OCI-LY3 (cell line): ENCODE measurements at regions not wholly inside any gene's neighbourhood (a gene's known extent, or its start where the extent isn't known, plus 50 kb on each side); places are given as distances from the start of the nearest gene placed in this dataset.

Experiments
- H2AFZ ChIP-seq: fragments of 200-600, 300-600 bp; shearing (Covaris generic); 2 replicates; pipeline ENCODE4 v1.6.0; 2014; ENCODE audit warnings: antibody characterized with exemption, low read depth, low read length
- H3K27ac ChIP-seq: fragments of 200-600, 300-600 bp; sonication (generic); 2 replicates; pipeline ENCODE4 v1.5.1; 2014; ENCODE audit warnings: mild to moderate bottlenecking, low read length, moderate library complexity, mixed read lengths
- H3K27me3 ChIP-seq: fragments of 200-600, 300-600 bp; sonication (generic); 2 replicates; pipeline ENCODE4 v1.6.1; 2014; ENCODE audit warnings: low read depth, low read length, mixed read lengths
- H3K36me3 ChIP-seq: fragments of 200-600, 300-600 bp; sonication (generic); replicated peaks from 2 replicates; pipeline ENCODE3; 2014; ENCODE audit warnings: low read depth, low read length, mixed read lengths
- H3K4me1 ChIP-seq: fragments of 300-600, 200-600 bp; sonication (generic); 2 replicates; pipeline ENCODE4 v1.6.1; 2014; ENCODE audit warnings: low read length, mixed read lengths
- H3K4me2 ChIP-seq: fragments of 200-600, 300-600 bp; sonication (generic); 2 replicates; pipeline ENCODE4 v1.6.1; 2014; ENCODE audit warnings: low read length, mixed read lengths
- H3K4me3 ChIP-seq: fragments of 300-600, 200-600 bp; sonication (generic); 2 replicates; pipeline ENCODE4 v1.5.1; 2014; ENCODE audit warnings: antibody characterized with exemption, mild to moderate bottlenecking, low read length, moderate library complexity
- H3K79me2 ChIP-seq: fragments of 300-600, 200-600 bp; shearing (Covaris generic); 2 replicates; pipeline ENCODE4 v1.6.1; 2014; ENCODE audit warnings: mild to moderate bottlenecking, low read length, mixed read lengths
- H3K9ac ChIP-seq: fragments of 300-600, 200-600 bp; shearing (Covaris generic); 2 replicates; pipeline ENCODE4 v1.6.0; 2014; ENCODE audit warnings: mild to moderate bottlenecking, low read length, moderate library complexity
- H3K9me3 ChIP-seq: fragments of 200-600, 300-600 bp; shearing (Covaris generic); 2 replicates; pipeline ENCODE4 v1.6.1; 2014; ENCODE audit warnings: low read length, mixed read lengths; ENCODE audit not compliant: insufficient read depth
- H4K20me1 ChIP-seq: fragments of 200-600, 300-600 bp; sonication (generic); 2 replicates; pipeline ENCODE4 v1.6.1; 2016; ENCODE audit warnings: low read length, mixed read lengths; ENCODE audit not compliant: insufficient read depth
- EZH2phosphoT487 ChIP-seq: fragments of 200-600 bp; shearing (Covaris generic); IDR thresholded peaks from 2 replicates; pipeline ENCODE4 v1.6.1; 2018; ENCODE audit warnings: antibody characterized with exemption, mixed run types, low read depth
- TF ChIP-seq, protein P1 (sequence below): fragments of 200-600, 300-600 bp; sonication (generic); IDR thresholded peaks from 2 replicates; pipeline ENCODE4 v1.5.1; 2014; ENCODE audit warnings: antibody characterized with exemption, low read length, low read depth

DNA sequence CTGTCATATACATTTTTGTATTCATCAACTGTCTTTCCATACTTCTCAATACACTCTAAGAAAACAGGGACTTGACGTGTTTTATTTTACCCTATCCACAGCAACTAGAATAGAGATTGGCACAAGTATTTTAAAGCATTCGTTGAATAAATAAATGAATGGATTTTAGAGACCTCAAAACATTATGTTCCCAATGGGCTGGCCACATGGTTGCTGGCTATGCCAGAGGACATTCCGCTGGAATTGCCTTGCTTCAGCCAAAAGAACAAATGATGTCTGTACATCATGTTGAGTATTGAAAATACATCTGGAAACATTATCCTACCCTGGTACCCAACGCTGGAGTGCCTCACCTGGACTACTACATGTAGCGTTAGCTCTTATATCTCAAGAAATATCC, 132.8 kb upstream of the RAP1B start:
- Histone ChIP-seq H3K79me2 (no peaks in the 10 kb centered on the region), H3K9me3 (no peaks in the 10 kb centered on the region), H4K20me1 (no peaks in the 10 kb centered on the region), H3K36me3 (no peaks in the 10 kb centered on the region), H3K4me3 (no peak overlapping the region), H3K9ac (no peak overlapping the region), H3K27ac (no peak overlapping the region), H3K27me3 (no peaks in the 10 kb centered on the region), H3K4me1 (no peaks in the 10 kb centered on the region), H2AFZ (no peak overlapping the region), H3K4me2 (no peak overlapping the region)
- TF ChIP-seq, protein P1, sequence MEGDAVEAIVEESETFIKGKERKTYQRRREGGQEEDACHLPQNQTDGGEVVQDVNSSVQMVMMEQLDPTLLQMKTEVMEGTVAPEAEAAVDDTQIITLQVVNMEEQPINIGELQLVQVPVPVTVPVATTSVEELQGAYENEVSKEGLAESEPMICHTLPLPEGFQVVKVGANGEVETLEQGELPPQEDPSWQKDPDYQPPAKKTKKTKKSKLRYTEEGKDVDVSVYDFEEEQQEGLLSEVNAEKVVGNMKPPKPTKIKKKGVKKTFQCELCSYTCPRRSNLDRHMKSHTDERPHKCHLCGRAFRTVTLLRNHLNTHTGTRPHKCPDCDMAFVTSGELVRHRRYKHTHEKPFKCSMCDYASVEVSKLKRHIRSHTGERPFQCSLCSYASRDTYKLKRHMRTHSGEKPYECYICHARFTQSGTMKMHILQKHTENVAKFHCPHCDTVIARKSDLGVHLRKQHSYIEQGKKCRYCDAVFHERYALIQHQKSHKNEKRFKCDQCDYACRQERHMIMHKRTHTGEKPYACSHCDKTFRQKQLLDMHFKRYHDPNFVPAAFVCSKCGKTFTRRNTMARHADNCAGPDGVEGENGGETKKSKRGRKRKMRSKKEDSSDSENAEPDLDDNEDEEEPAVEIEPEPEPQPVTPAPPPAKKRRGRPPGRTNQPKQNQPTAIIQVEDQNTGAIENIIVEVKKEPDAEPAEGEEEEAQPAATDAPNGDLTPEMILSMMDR = no peak
- TF ChIP-seq EZH2phosphoT487 = no peak

DNA sequence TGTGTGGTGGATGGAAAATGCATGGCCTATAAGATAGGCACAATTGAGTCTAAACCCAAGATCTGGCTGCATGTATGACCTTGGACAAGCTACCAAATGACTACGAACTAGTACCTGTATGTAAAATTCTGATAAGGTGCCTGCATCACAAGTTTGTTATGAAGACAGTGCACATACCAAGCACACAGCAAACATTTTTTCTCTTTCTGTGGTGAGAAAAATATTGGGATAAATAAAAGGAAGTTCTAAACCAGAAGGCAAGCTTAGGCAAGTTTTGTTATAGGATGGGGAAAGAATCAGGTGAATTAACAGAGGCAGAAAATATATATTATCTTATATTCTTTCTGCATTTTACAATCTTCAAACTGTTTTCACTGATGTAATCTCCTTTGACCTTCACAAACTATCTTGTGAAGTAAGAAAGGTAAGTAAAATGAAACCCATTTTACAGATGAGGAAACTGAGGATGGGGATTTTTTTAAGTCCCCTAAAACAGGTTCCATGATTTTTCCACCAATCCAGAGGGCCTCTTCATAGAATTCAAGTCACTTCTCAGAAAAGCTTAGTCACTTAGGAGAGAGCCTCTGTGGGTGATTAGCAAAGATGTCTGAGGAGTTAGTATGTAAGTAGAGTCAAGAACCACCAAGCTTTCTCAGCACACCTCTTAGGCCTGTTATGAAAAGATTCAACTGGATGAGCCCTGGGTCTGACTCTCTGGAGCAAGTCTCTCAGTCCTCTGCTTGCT, 132.0 kb upstream of the RAP1B start:
- no peaks in the 10 kb centered on the region for H4K20me1 ChIP-seq
- H3K4me3 ChIP-seq = no peak overlapping the region
- H3K9ac ChIP-seq = no peak overlapping the region
- no peaks in the 10 kb centered on the region for H3K79me2 ChIP-seq
- no peak overlapping the region for H3K4me2 ChIP-seq
- no peaks in the 10 kb centered on the region for H3K36me3 ChIP-seq
- no peak overlapping the region for H2AFZ ChIP-seq
- TF ChIP-seq EZH2phosphoT487 = no peak
- TF ChIP-seq, protein P1 = no peak
- no peaks in the 10 kb centered on the region for H3K9me3 ChIP-seq
- peaks cover 4% of the 10 kb centered on the region; the same call in 1 of the 2 replicates for H3K4me1 ChIP-seq
- H3K27me3 ChIP-seq = no peaks in the 10 kb centered on the region
- no peak overlapping the region for H3K27ac ChIP-seq

DNA sequence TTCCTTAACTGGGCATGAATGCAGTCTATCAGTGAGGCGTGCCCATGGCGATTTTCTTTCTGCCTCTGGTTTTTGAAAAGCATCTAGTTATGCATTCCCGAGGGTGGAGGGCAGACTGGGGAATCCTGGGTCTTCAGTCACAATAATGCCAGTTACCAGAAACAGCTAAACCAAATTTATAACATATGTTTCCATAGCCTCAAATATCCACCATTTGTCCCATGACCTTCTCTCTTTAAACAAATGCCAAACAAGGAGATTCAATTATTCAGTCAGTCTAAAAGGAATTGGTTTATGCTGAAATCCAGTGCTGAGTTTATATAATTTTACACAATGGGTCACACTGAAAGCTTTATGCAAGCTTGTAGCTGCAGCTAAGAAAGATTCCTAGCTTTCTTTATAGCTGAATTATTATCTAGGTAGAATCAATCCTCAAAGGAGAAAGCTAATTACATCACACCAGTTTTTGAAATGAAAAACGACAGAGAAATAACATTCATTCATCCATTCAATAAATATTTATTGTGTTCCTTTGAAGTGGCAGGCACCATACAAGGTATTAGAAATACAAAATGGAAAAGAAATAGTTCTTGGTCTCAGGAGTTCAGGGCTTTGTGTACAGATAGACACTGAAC, 131.3 kb upstream of the RAP1B start:
- no peaks in the 10 kb centered on the region for H4K20me1 ChIP-seq
- TF ChIP-seq, protein P1 = no peak
- no peak for TF ChIP-seq EZH2phosphoT487
- no peak overlapping the region for H3K9ac ChIP-seq
- peaks cover 5% of the 10 kb centered on the region; the same call in 1 of the 2 replicates for H3K4me1 ChIP-seq
- H2AFZ ChIP-seq = no peak overlapping the region
- H3K4me2 ChIP-seq = no peak overlapping the region
- H3K27me3 ChIP-seq = no peaks in the 10 kb centered on the region
- H3K79me2 ChIP-seq = no peaks in the 10 kb centered on the region
- no peaks in the 10 kb centered on the region for H3K36me3 ChIP-seq
- no peaks in the 10 kb centered on the region for H3K9me3 ChIP-seq
- no peak overlapping the region for H3K27ac ChIP-seq
- H3K4me3 ChIP-seq = no peak overlapping the region

DNA sequence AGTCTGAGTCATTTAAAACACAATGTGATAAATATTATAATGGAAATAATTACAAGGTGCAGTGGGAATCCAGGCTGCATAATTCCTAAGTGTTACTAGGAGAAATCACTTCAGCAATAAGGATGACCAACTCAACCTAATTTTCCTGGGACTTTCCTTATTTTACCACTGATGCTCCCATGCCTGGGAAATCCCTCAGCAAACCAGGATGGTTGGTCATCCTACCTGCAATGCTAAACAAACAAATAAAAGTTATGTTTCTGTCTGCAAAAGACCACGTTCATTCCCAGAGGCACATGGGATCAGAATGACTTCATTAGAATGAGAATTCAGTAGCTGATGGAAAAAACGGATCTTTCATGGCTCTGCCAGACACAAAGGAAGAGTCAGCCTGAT, 130.8 kb upstream of the RAP1B start:
- Histone ChIP-seq H3K4me2 (no peak overlapping the region), H3K36me3 (no peaks in the 10 kb centered on the region), H3K27ac (no peak overlapping the region), H2AFZ (no peak overlapping the region), H3K27me3 (no peaks in the 10 kb centered on the region), H4K20me1 (no peaks in the 10 kb centered on the region), H3K9me3 (no peaks in the 10 kb centered on the region), H3K9ac (no peak overlapping the region), H3K4me3 (no peak overlapping the region), H3K79me2 (no peaks in the 10 kb centered on the region), H3K4me1 (peaks cover 5% of the 10 kb centered on the region; the same call in 1 of the 2 replicates)
- TF ChIP-seq EZH2phosphoT487 = no peak
- TF ChIP-seq, protein P1 = no peak
